HG03457 (cell line): ENCODE measurements at regions not wholly inside any gene's neighbourhood (a gene's known extent, or its start where the extent isn't known, plus 50 kb on each side); places are given as distances from the start of the nearest gene placed in this dataset.
"Not testable (repeated sequence)": the region's sequence is repeated elsewhere in the genome, so short reads cannot be mapped to it uniquely, and the experiment has no call there.

ENCODE experiments used
- ATAC-seq: cut with Tn5 transposase; IDR thresholded peaks from one replicate; pipeline ENCODE4 v1.9.1; 2021; ENCODE audit warnings: moderate number of reproducible peaks; ENCODE audit not compliant: unreplicated experiment

DNA sequence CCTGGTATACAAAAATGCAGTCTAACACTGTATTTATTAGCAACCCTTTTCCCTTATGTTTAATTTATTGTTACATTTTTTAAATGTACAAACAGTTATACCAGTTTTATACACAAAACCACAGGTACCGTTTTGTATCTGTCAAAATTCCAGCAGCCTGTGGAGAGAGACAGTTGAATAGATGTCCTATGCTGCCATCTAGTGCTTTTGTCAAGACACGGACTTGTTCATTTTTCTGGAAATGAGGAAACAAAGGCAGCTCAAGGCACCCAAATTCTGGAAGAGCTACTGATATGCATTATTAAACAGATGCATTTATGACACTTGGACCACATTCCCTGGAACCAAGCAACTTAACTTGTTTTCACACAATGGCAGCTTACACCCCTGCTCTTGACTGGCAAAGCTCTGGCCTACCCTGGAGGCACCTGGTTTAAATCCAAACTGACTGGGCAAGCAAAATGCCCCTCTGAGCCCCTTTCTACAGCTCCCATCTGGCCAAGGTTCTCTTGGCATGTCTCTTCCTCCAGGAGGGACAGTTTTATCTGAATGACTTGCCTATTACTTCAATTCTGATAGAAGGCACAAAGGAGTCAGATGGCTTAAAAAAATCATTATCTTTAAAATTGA lies 286.9 kb upstream of the PRKD1 start:
- no peak for ATAC-seq

DNA sequence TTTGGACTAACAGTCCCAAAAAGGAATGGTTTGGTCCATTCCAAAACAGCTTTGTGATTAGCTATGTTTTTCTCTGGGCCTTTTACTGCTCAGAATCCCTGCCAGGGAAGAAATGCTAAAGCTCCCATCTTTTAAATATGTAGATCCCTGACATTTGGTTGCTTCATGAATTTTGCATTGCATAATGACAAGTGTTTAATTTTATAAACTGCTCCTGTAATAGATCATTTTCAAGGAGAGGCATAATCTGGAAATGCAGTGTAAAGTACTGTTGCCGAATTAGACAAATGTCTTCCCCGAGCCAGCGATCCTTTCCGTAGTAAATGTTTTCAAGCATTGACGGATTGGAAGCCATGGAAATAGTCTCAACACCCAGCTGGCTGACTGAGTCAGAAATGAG lies 291.3 kb upstream of the PRKD1 start:
- ATAC-seq, result no peak

DNA sequence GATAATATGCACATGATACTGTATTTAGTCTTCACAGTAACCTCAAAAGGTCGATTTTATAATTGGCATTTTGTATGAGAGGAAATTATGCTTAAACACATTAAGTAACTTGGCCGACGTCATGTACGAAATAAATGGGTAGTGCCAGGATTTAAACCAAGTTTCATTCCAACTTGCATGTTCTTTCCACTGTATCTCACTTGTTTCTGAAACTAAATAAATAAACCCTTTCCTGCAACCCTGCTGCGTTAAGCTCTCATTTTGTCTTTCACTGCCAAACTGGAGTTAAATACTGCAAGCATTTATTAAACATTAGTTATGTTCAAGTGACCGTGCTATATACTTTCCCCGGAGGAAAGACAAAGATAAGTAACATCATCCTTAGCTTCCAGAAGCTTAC lies 293.9 kb upstream of the PRKD1 start:
- no peak for ATAC-seq

DNA sequence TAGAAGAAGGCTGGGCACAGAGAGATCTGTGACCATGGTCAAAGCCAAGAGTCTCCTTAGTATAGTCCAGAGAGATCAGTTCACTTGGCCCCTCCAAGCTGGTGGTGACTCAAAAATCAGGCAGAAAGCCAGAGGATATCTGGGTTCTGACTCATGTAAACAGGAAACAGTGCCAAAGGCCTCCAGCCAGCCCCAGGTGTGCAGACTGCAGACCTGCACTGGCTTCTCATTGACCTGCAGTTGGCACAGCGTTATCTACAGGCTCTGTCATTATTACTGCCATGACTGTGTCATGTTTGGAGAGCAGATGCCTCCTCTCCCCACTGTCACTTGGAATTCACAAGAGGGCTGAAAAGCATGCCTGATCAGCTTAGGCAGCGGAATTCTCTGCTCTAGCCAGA lies 295.7 kb upstream of the PRKD1 start:
- ATAC-seq, result no peak

DNA sequence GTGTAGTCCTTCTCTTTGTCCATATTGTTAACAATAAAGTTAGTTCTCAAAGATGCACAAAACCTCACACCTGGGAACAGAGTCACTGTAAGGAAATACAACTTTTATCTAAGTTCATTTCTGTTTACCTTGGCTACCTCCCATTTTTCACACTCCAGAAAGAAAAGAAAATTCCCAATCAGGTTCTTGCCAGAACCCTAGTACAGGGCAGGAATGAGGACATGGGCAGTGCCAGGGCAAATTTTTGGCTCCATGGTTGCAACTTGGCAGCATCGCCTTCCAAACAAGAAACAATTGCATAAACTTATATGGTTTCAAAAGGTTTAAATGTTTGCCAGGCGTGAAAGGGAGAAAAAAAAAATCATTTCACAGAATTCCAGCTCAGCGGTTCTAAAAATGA lies 296.3 kb upstream of the PRKD1 start:
- ATAC-seq, result no peak

DNA sequence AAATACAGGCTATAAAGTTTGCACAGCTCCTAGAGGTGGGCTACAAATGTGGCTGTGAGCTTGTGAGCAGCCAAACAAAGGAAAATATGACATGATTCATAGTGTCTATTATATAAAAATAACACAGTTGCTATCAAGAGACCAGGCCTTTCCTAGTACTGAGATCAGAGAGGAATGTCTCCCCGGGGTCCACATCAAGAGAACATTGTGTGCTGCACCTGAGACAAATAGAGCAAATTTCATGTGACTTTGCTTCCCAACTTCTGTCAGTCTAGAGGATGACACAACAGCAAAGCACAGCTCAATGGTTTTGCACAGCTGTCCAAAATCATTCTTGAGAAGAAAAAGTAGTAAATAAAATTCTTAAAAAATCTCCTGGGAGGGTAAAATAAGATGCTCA lies 297.5 kb upstream of the PRKD1 start:
- no peak for ATAC-seq

DNA sequence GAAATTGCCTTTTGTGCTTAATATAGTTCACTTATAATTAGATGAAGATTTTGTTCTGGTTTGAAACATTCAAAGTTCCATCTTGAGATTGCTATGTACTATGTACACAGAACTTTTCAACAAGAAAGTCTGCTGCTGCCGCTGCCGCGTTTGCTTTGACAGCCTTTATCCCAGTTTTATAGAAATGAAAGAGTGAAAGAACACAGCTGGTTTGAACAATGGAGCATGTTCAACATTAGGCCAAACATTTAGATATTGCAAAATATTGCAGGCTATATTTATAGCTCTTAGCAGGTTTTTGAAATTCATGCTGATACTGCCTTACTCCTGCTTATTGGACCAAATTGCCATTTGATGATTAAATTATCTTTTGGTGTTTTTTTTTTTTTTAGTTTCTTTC lies 299.8 kb upstream of the PRKD1 start:
- ATAC-seq, result no peak

DNA sequence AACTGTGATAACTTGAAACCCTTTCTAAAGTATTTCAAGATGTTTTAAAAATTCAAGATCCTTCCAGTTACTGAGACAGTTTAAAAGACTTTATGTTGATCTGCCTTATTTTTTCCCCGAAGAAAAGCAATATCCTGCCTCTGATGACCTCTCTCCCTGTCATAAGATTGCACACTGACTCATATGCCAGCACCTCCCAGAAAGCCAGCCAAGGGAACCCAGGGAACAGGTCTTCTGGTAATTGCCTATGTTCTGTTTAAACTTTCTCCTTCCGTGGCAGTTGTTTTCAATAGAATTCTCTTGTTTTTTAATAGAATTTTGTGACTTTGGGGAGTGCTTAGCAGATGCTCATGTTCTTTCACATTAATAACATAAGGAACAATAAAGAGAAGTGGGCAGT lies 300.2 kb upstream of the PRKD1 start:
- no peak for ATAC-seq

DNA sequence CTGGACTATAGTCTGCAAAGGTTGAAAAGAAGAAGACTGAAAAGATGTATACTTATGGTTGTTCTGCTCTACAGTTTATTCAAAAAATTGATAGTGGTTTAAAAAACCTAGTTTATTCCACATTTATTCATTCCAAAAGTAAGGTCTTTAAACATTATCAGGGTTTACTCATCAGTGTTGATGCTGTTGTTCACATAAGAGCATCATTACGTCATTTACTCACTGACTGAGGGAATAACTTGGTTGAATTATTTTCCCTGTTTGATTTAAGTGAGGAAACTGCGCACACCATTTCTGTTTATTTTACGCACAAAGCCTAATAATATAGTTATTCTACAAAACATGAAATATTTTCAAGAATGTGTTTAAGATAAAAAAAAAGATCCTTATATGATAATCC lies 303.1 kb upstream of the PRKD1 start:
- ATAC-seq, result no peak

DNA sequence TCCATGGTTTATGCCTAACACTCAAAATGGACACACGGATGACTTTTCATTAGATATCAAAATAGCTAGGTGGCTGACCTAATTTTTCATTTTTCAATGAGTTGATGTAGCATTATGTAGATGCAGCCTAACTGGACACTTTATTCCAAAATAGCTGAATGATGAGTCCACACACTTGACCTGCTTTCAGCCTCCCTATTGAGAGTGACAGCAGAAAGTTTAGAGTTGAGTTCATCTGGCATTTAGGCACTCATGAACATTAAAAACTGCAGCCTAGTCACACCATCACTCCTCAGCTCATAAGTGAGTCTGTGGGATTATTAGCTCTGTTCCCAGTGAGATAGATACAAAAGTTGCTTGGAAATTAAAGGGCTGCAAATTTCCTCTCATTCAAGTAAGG lies 307.3 kb upstream of the PRKD1 start:
- ATAC-seq, result no peak

DNA sequence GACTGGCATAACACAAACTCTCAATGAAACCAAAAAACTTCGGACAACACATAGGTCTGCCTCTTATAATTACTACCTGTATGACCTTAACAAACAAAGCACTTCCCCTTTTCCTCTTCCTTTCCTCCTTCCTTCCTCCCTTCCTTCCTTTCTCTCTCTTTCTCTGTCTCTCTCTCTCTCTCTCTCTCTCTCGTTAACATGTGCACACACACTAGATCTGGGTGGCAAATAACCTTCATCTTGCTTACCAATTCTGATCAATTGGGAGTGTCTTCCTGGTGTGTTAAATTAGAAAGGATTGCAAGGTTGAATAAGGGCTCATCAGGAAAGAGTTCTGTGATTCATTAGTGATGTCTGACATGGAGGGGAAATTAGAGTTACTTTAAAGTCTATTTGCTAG lies 307.8 kb upstream of the PRKD1 start:
- ATAC-seq, result no peak

DNA sequence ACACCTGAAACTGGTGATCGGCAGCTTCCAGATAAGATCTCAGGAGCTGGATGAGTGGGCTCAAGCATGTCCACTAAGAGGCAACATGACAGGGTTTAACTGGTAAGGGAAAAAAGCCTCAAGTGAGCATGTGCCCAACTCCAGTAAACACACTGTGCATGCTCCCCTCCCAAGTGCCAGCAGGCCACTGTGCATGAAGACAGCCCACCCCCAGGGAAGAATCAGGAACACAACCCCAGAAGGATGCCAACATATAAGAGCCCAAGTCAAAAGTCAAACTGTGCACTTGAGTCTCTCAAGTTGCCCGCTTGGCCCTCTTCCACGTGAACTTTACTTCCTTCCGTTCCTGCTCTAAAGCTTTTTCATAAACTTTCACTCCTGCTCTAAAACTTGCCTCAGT lies 311.3 kb upstream of the PRKD1 start:
- no peak for ATAC-seq

DNA sequence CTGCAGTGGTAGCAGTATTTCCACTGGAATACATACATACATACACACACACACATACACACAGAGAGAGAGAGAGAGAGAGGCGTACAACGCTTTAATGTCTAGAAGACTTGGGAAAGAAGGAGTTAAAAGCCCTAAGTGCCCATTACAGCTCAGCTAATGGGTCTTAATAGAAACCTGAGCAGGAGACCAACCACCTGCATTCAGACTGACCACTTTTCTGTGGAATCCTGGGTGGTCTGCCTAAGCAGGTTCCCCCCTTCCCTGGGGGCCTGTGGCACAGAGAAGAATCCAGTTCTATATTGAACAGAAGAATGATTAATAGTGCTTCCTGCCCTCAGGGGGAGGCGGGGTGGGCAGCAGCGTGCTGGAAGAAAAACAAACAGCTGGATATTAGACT lies 312.4 kb upstream of the PRKD1 start:
- ATAC-seq, result no peak

DNA sequence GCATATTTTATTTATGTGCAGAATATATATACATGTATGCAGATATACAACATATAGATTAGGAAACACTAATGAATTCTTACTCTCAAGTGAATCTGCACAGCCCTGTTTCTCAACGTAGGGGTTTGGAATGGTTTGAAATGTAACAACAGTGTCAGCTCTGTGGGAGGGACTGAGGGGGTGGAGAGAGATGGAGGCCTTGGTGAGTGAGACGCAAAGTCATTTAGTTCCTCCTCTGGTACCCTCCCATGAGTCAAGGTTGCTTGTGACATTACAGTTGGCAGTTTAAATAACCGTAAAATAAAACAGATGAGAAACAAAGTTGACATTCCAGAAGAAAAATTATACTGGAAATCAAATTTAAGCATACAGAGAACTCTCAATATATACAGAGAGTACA lies 313.0 kb upstream of the PRKD1 start:
- ATAC-seq, result no peak

DNA sequence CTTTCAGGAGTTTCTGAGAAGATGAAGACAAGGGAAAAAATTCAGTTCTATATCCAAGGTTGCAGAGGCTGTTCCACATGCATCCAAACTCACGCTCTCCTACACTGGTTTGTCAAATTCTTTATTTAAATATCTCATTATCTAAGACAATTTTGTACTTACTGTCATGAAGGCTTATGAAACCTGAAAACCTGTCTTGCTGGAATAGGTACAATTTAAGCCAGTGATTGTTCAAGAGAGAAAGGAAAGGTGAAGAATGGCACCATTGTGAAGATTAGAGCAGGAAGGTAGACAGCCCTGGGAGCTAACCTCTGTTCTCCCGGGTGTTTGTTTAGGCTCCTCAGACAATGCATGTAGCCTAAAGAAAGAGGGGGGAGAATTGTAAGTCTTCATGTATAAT lies 315.1 kb upstream of the PRKD1 start:
- no peak for ATAC-seq

DNA sequence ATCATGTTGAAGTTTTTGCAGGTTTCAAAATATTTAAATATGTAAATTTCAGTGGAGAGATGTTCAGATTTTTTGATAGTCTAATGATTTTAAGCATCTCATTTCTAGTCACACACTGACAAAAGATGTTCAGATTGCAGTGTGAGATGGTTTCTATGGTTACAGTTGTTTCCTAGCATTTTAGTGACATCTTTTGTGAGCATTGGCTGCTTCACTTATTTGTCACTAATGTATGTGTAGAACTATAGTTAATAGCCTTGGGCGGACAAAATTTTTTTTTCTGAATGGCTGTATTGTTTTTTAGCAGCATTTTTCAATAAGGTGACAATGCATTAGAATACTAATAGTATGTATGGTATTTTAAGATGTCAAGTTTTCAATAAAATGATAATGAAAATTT lies 315.6 kb upstream of the PRKD1 start:
- ATAC-seq, result no peak

DNA sequence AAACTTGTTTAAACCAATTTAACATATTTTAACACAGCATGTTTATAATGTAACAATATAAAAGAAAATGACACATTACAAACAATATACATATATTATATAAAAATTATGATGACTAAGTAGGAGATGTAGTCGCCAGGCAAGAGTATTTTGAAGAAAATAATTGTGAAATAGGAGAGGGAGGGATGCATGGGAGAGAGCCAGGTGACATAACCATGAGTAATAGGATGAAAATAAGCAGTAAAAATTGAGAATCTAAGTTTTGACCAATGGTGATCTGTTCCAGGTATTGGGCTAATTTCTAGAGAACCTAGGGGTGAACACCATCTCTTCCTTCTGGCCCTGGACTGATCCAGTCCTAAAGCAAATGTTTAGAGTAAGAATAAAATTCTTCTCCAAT lies 315.2 kb upstream of the G2E3 start:
- ATAC-seq, result no peak

DNA sequence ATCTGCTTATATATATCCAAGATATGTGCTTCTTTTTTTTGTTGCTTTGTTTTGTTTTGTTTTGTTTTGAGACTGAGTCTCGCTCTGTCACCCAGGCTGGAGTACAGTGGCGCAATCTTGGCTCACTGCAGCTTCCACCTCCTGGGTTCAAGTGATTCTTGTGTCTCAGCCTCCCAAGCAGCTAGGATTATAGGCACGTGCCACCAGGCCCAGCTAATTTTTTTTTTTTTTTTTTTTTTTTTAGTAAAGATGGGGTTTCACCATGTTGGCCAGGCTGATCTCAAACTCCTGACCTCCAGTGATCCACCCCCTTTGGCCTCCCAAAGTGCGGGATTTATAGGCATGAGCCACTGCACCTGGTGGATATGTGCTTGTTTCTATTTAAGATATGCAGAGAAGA lies 314.6 kb upstream of the G2E3 start:
- not testable (repeated sequence) for ATAC-seq

DNA sequence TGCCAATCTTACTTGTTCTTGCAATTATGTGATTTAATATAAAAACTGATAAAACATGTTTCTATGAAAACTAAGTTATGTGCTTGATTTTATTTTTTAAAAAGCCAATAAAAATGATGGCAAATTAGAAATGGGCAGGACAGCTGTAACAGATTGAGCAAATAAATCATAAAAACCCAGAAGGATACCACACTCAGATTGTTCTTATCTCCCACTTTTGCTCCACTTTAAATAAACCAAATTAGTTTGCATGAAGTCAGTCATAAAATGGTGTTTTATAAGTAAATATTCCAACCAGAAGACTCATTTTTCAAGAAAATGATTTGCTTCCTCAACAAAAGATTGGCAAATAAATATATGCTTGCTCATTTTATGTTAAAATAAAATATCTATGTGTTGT lies 307.9 kb upstream of the G2E3 start:
- ATAC-seq, result no peak

DNA sequence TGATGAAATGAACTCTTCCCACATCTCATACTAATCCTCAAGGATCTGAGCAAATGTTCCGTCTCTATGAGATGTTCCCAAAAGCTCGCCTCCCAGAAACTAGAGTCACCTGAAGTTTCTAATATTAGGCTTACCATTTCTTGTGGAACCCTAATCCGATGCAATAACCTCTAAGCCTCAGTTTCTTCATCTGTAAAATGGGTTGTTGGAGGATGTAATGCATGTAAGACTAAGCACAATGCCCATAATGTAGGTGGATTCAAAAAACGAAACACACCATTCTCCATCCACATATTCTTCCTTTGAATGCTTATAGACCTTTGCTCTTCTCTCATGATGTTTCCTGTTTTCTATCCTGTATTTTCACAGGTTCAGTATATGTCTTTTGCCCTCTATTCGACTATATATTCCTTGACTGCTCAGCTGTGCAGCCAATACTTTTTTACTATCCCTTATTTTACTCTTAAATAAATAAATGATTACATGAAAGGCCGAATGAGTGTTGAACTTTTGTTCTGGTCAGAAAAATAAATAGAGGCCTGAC lies 307.3 kb upstream of the G2E3 start:
- no peak for ATAC-seq

DNA sequence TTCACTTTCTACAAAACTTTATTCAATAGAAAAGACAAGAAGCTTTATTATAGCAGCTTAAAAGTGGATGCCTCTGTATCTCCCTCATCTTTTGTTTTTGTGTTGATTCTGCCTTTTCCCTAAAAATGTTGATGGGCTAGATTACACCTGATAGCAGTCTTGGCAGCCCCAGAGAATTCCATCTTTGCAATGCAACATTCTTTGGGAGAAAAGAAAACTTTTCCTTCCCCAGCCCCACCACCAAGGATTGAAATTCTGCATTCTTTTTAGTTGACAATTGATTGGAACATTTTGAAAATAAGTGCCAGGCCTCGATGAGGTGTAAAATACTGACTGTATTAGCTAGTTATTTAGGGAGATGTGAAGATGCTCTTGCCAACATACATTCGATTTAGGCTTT lies 306.8 kb upstream of the G2E3 start:
- no peak for ATAC-seq

DNA sequence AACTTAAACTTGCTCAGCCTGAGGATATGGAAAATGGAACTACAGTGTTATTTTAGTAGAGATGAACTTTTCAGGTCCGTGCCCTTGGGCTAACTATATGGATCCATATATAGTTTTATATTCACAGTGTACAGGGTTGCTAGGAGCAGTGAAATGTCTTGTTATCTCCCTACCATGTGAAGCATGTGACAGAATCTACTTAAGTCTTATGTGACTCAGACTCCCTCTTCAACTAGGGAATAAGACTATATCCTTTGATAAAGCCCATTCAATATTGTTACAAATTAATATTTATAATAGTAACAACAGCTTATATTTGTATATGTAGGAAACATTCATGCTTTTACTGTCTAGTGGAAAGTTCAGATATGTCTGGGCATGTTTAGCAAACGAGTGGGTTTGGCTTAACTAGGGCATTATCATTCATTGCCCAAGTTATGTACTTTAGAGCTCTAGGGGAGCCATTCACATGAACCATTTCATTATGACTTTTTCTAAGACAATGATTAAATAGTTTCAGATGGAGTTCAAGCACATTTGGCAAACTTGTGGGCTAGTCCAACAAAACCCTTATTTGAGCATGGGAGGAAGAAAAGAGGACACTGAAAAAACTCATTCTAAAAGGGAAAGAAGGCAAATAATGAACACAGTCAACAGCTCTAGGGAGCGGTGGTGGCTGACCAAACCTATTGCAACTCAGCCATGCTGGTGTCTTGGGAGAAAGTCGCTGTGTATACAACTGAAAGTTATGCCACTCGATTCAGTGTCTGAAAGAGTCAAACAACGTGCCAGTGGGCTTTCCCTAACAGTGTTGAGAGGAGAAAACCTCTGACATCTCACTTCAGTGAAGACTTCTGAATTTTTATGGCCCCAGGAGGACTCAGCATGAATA lies 305.9 kb upstream of the G2E3 start:
- no peak for ATAC-seq
